H9 (cell line): ENCODE measurements at regions not wholly inside any gene's neighbourhood (a gene's known extent, or its start where the extent isn't known, plus 50 kb on each side); places are given as distances from the start of the nearest gene placed in this dataset.

Source experiments
- DNase-seq: peaks from one replicate; pipeline ENCODE4 v3.0.0-alpha.2; 2017
- H2AFZ ChIP-seq: one replicate; pipeline ENCODE4 v1.6.1; 2013; ENCODE audit warnings: mild to moderate bottlenecking, low read length, control low read depth, moderate library complexity
- H2AK5ac ChIP-seq: 2 replicates; pipeline ENCODE4 v1.6.1; 2013; ENCODE audit warnings: low read length, control low read depth, mixed read lengths; ENCODE audit not compliant: insufficient read length
- H2BK120ac ChIP-seq: one replicate; pipeline ENCODE4 v1.6.1; 2013; ENCODE audit warnings: low read depth, mild to moderate bottlenecking, low read length, control low read depth, inconsistent platforms; ENCODE audit not compliant: poor library complexity, severe bottlenecking
- H2BK12ac ChIP-seq: 2 replicates; pipeline ENCODE4 v1.6.1; 2013; ENCODE audit warnings: low read length, control low read depth, mixed read lengths, low read depth; ENCODE audit not compliant: insufficient read length
- H2BK15ac ChIP-seq: 2 replicates; pipeline ENCODE4 v1.6.1; 2013; ENCODE audit warnings: low read depth, low read length, control low read depth
- H2BK20ac ChIP-seq: one replicate; pipeline ENCODE4 v1.6.1; 2013; ENCODE audit warnings: low read depth, mild to moderate bottlenecking, low read length, control low read depth, inconsistent platforms; ENCODE audit not compliant: poor library complexity, severe bottlenecking
- H2BK5ac ChIP-seq: 2 replicates; pipeline ENCODE4 v1.6.1; 2013; ENCODE audit warnings: low read length, control low read depth, mixed read lengths; ENCODE audit not compliant: insufficient read length
- H3K14ac ChIP-seq: 2 replicates; pipeline ENCODE4 v1.6.1; 2013; ENCODE audit warnings: low read length, control low read depth; ENCODE audit not compliant: insufficient read depth
- H3K18ac ChIP-seq: 2 replicates; pipeline ENCODE4 v1.6.1; 2013; ENCODE audit warnings: low read depth, mild to moderate bottlenecking, mixed read lengths, low read length, control low read depth; ENCODE audit not compliant: insufficient read length
- H3K23ac ChIP-seq: 2 replicates; pipeline ENCODE4 v1.6.1; 2013; ENCODE audit warnings: low read length, control low read depth, mixed read lengths, low read depth; ENCODE audit not compliant: insufficient read length
- H3K23me2 ChIP-seq: 2 replicates; pipeline ENCODE4 v1.6.1; 2013; ENCODE audit warnings: low read depth, mild to moderate bottlenecking, mixed read lengths, low read length, control low read depth; ENCODE audit not compliant: insufficient read length, poor library complexity, severe bottlenecking
- H3K27ac ChIP-seq: 2 replicates; pipeline ENCODE4 v1.5.1; 2013; ENCODE audit warnings: low read length, control low read depth, mixed read lengths, low read depth; ENCODE audit not compliant: insufficient read length
- H3K27me3 ChIP-seq: 2 replicates; pipeline ENCODE4 v1.6.1; 2013; ENCODE audit warnings: low read length, control low read depth, inconsistent platforms; ENCODE audit not compliant: insufficient read depth
- H3K4ac ChIP-seq: 2 replicates; pipeline ENCODE4 v1.6.1; 2013; ENCODE audit warnings: low read depth, mild to moderate bottlenecking, control low read depth, inconsistent platforms, low read length, moderate library complexity
- H3K4me1 ChIP-seq: 2 replicates; pipeline ENCODE4 v1.6.1; 2013; ENCODE audit warnings: low read length, control low read depth, inconsistent platforms; ENCODE audit not compliant: insufficient read depth
- H3K4me2 ChIP-seq: 2 replicates; pipeline ENCODE4 v1.6.1; 2013; ENCODE audit warnings: low read length, control low read depth, mixed read lengths; ENCODE audit not compliant: insufficient read length, insufficient read depth
- H3K56ac ChIP-seq: 2 replicates; pipeline ENCODE4 v1.6.1; 2013; ENCODE audit warnings: low read depth, mild to moderate bottlenecking, mixed read lengths, low read length, control low read depth; ENCODE audit not compliant: insufficient read length
- H3K79me1 ChIP-seq: 2 replicates; pipeline ENCODE4 v1.6.1; 2013; ENCODE audit warnings: low read depth, mild to moderate bottlenecking, moderate library complexity, low read length, control low read depth, inconsistent platforms; ENCODE audit not compliant: insufficient read depth, poor library complexity, severe bottlenecking
- H3K79me2 ChIP-seq: 2 replicates; pipeline ENCODE4 v1.6.1; 2013; ENCODE audit warnings: low read length, control low read depth, inconsistent platforms; ENCODE audit not compliant: insufficient read depth
- H3K9ac ChIP-seq: 2 replicates; pipeline ENCODE4 v1.6.1; 2013; ENCODE audit warnings: low read length, control low read depth, mixed read lengths; ENCODE audit not compliant: insufficient read length; ENCODE audit errors: extremely low read depth
- H3K9me3 ChIP-seq: one replicate; pipeline ENCODE4 v1.6.1; 2013; ENCODE audit warnings: low read depth, low read length, inconsistent platforms; ENCODE audit not compliant: control insufficient read depth
- H3T11ph ChIP-seq: one replicate; pipeline ENCODE4 v1.6.1; 2013; ENCODE audit warnings: mild to moderate bottlenecking, low read length, control low read depth, inconsistent platforms
- H4K20me1 ChIP-seq: one replicate; pipeline ENCODE4 v1.6.1; 2013; ENCODE audit not compliant: control insufficient read depth, insufficient read length, insufficient read depth
- H4K5ac ChIP-seq: 2 replicates; pipeline ENCODE4 v1.6.1; 2013; ENCODE audit warnings: low read depth, mild to moderate bottlenecking, mixed read lengths, low read length, control low read depth; ENCODE audit not compliant: insufficient read length
- H4K8ac ChIP-seq: replicated peaks from 2 replicates; pipeline ENCODE4 v1.6.1; 2013; ENCODE audit warnings: low read length, control low read depth, mixed read lengths, low read depth; ENCODE audit not compliant: insufficient read length
- H4K91ac ChIP-seq: 2 replicates; pipeline ENCODE4 v1.6.1; 2013; ENCODE audit warnings: low read depth, mild to moderate bottlenecking, moderate library complexity, mixed read lengths, low read length, control low read depth; ENCODE audit not compliant: insufficient read length
- H3K27ac Mint-ChIP-seq, 3 experiments: 2 replicates in 2 of 3; 3 replicates in 1 of 3; pipeline ENCODE4 v1.8.0; 2020 to 2021; ENCODE audit warnings: mixed read lengths in 3 of 3, mild to moderate bottlenecking in 1 of 3, moderate library complexity in 1 of 3
- H3K27me3 Mint-ChIP-seq: 2 replicates; pipeline ENCODE4 v1.8.0; 2021; ENCODE audit warnings: low read depth, mild to moderate bottlenecking, moderate library complexity, mixed read lengths
- H3K36me3 Mint-ChIP-seq, 3 experiments: 2 replicates in 2 of 3; 3 replicates in 1 of 3; pipeline ENCODE4 v1.8.0; 2020 to 2021; ENCODE audit warnings: low read depth in 3 of 3, mixed read lengths in 3 of 3; ENCODE audit not compliant: insufficient read depth in 1 of 3
- H3K4me1 Mint-ChIP-seq, 2 experiments: 2 replicates each; pipeline ENCODE4 v1.8.0; 2020; ENCODE audit warnings: mixed read lengths in 2 of 2
- H3K4me3 Mint-ChIP-seq, 2 experiments: 2 replicates in 1 of 2; 3 replicates in 1 of 2; pipeline ENCODE4 v1.8.0; 2020 to 2021; ENCODE audit warnings: mild to moderate bottlenecking in 2 of 2, mixed read lengths in 2 of 2, moderate library complexity in 1 of 2
- H3K9me3 Mint-ChIP-seq, 2 experiments: 2 replicates in 1 of 2; 3 replicates in 1 of 2; pipeline ENCODE4 v1.8.0; 2020; ENCODE audit warnings: mild to moderate bottlenecking in 2 of 2, mixed read lengths in 2 of 2, moderate library complexity in 1 of 2
- WGBS: extraction: QIAGEN DNeasy Blood & Tissue Kit; methylation state at CpG from one replicate; pipeline ENCODE4 v1.1.7; 2013; ENCODE audit warnings: missing lambda C conversion rate, low lambda C conversion rate, mixed read lengths; ENCODE audit not compliant: insufficient read length; ENCODE audit errors: extremely low coverage; 5-methylcytosine and 5-hydroxymethylcytosine counted together
- TF ChIP-seq, protein P1 (sequence below): fragments of 200-600 bp; sonication (generic); conservative IDR thresholded peaks from 3 replicates; pipeline ENCODE4 v1.8.0; 2021; ENCODE audit warnings: antibody characterized with exemption, mild to moderate bottlenecking

DNA sequence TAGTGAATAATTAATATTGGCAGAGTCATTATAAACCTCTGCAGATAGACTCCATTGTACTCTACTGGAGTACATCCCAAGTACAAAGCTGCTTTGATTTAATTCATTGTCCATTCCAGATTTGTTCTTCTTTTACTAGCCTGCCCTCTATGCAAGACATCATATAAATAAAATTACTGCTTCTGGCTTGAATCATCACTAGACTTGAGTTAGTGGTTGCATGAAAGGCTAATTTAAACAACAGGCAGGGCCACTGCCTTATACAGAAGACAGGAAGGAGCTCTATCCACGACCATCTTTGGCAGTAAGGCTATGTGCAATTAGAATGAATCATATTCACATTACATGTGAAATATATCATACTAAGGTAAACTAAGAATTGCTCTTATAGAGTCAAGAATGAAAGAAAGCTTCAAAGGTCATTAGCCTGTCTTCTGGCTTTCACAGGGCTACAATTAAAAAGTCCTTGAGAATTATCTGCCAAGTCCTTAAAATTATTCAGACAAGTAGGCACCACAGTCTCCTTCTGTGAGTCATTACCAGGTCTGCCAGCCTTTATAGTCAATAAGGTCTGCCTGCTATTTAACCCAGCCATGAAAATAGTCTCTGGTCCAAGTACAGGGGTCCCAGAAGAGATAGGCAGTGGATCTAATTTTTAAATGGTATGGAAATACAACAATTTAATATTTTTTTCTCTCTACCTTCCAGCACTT, 631.8 kb downstream of the TMTC2 start:
- Histone ChIP-seq H4K8ac (no peak overlapping the region), H3K18ac (no peak overlapping the region), H2AK5ac (no peak overlapping the region), H3K27me3 (no peaks in the 10 kb centered on the region), H3T11ph (no peak overlapping the region), H4K91ac (no peak overlapping the region), H3K14ac (no peak overlapping the region), H2BK12ac (no peak overlapping the region), H4K5ac (no peak overlapping the region), H2BK15ac (no peak overlapping the region), H3K9me3 (no peaks in the 10 kb centered on the region), H3K56ac (no peak overlapping the region), H2BK5ac (no peak overlapping the region), H2AFZ (no peak overlapping the region), H3K23ac (no peak overlapping the region), H3K79me1 (no peaks in the 10 kb centered on the region), H3K4ac (no peak overlapping the region), H3K4me2 (no peak overlapping the region), H2BK20ac (no peak overlapping the region), H2BK120ac (no peak overlapping the region), H3K9ac (no peak overlapping the region), H3K4me1 (no peaks in the 10 kb centered on the region), H3K27ac (no peak overlapping the region), H3K79me2 (no peaks in the 10 kb centered on the region), H3K23me2 (no peaks in the 10 kb centered on the region), H4K20me1 (no peaks in the 10 kb centered on the region)
- no peak overlapping the region for H3K27ac Mint-ChIP-seq
- TF ChIP-seq, protein P1, sequence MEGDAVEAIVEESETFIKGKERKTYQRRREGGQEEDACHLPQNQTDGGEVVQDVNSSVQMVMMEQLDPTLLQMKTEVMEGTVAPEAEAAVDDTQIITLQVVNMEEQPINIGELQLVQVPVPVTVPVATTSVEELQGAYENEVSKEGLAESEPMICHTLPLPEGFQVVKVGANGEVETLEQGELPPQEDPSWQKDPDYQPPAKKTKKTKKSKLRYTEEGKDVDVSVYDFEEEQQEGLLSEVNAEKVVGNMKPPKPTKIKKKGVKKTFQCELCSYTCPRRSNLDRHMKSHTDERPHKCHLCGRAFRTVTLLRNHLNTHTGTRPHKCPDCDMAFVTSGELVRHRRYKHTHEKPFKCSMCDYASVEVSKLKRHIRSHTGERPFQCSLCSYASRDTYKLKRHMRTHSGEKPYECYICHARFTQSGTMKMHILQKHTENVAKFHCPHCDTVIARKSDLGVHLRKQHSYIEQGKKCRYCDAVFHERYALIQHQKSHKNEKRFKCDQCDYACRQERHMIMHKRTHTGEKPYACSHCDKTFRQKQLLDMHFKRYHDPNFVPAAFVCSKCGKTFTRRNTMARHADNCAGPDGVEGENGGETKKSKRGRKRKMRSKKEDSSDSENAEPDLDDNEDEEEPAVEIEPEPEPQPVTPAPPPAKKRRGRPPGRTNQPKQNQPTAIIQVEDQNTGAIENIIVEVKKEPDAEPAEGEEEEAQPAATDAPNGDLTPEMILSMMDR, result no peak
- no peak for DNase-seq
- H3K36me3 Mint-ChIP-seq, result no peaks in the 10 kb centered on the region
- no CpG with 5 or more reads among the region's 1 CpG for WGBS
- H3K4me3 Mint-ChIP-seq, result no peak overlapping the region
- no peaks in the 10 kb centered on the region for H3K4me1 Mint-ChIP-seq
- H3K27me3 Mint-ChIP-seq, result no peaks in the 10 kb centered on the region
- no peaks in the 10 kb centered on the region for H3K9me3 Mint-ChIP-seq
